Thymus (tissue), 11 donors: ENCODE measurements at regions not wholly inside any gene's neighbourhood (a gene's known extent, or its start where the extent isn't known, plus 50 kb on each side); places are given as distances from the start of the nearest gene placed in this dataset.
A peak's percentile ranks its signal among the peaks of the same experiment; 100 is the strongest.

Source experiments
- DNase-seq, 9 donors: peaks; one replicate each; pipeline ENCODE4 v3.0.0-alpha.2; 2013; ENCODE audit warnings: low spot score in 9 of 9, low read depth in 6 of 9, missing footprints in 1 of 9
- H3K27ac ChIP-seq, 2 donors: one replicate each; pipeline ENCODE4 v1.5.1; 2013; ENCODE audit warnings: control low read depth in 1 of 2, low read depth in 1 of 2, low read length in 1 of 2, mild to moderate bottlenecking in 1 of 2, moderate library complexity in 1 of 2
- H3K27me3 ChIP-seq, 2 donors: one replicate each; pipeline ENCODE4 v1.5.1; 2013; ENCODE audit warnings: low read length in 1 of 2; ENCODE audit not compliant: control insufficient read depth in 2 of 2, insufficient read depth in 1 of 2
- H3K36me3 ChIP-seq, 2 donors: one replicate each; pipeline ENCODE4 v1.5.1; 2013; ENCODE audit warnings: low read length in 1 of 2, mild to moderate bottlenecking in 1 of 2, moderate library complexity in 1 of 2; ENCODE audit not compliant: control insufficient read depth in 2 of 2, insufficient read depth in 2 of 2
- H3K4me1 ChIP-seq, 2 donors: one replicate each; pipeline ENCODE4 v1.5.1; 2013; ENCODE audit warnings: low read length in 2 of 2; ENCODE audit not compliant: control insufficient read depth in 2 of 2, insufficient read depth in 2 of 2
- H3K4me3 ChIP-seq, 2 donors: one replicate each; pipeline ENCODE4 v1.5.1; 2013; ENCODE audit warnings: low read length in 2 of 2, control low read depth in 1 of 2, mild to moderate bottlenecking in 1 of 2
- H3K9me3 ChIP-seq, 2 donors: one replicate each; pipeline ENCODE4 v1.5.1; 2013; ENCODE audit warnings: low read length in 1 of 2, mild to moderate bottlenecking in 1 of 2; ENCODE audit not compliant: control insufficient read depth in 2 of 2, insufficient read depth in 1 of 2
- WGBS: extraction: QIAGEN DNeasy Blood & Tissue Kit; methylation state at CpG from one replicate; pipeline ENCODE4 v1.1.7; 2013; 5-methylcytosine and 5-hydroxymethylcytosine counted together
- donor health status: healthy.

- no peak for DNase-seq
- Histone ChIP-seq H3K36me3 (no peaks in the 10 kb centered on the region), H3K27ac (no peak overlapping the region), H3K4me3 (no peak overlapping the region), H3K4me1 (no peaks in the 10 kb centered on the region), H3K9me3 (no peaks in the 10 kb centered on the region), H3K27me3 (no peaks in the 10 kb centered on the region)
- 98% methylated on average over 3 of the region's 3 CpGs for WGBS
Measured at GRCh38 chr10:33631991-33632390, 297.5 kb upstream of the NRP1 start.

DNA sequence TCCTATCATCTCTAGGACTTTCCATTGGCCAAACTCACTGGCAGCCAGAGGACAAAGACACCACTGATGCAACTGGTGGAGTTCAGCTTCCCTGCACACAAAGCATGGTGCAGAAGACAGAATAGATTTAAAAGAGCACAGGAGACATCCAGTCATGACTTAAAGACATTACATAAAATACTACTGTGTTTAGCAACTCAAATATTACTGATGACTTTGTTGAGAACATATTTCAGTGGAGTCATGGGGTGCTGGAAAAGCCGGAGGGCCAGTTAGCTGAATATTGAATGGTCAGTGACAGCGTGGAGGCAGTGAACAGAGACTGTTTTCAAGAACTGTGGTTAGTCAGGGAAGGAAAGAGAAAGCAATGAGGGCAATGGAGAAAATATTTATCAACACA, 296.3 kb upstream of the NRP1 start:
- no peak for DNase-seq
- Histone ChIP-seq H3K27me3 (no peaks in the 10 kb centered on the region), H3K4me1 (no peaks in the 10 kb centered on the region), H3K27ac (no peak overlapping the region), H3K9me3 (no peaks in the 10 kb centered on the region), H3K4me3 (no peak overlapping the region), H3K36me3 (no peaks in the 10 kb centered on the region)
- WGBS: 95% methylated on average over 2 of the region's 2 CpGs

GRCh38 chr10:33627611-33628010, 293.1 kb upstream of the NRP1 start:
- DNase-seq: no peak
- H3K27me3 ChIP-seq: no peaks in the 10 kb centered on the region
- no peaks in the 10 kb centered on the region for H3K36me3 ChIP-seq
- no peak overlapping the region for H3K4me3 ChIP-seq
- WGBS: 77% methylated on average over 5 of the region's 5 CpGs
- no peaks in the 10 kb centered on the region for H3K9me3 ChIP-seq
- H3K4me1 ChIP-seq: no peaks in the 10 kb centered on the region
- no peak overlapping the region for H3K27ac ChIP-seq

DNA sequence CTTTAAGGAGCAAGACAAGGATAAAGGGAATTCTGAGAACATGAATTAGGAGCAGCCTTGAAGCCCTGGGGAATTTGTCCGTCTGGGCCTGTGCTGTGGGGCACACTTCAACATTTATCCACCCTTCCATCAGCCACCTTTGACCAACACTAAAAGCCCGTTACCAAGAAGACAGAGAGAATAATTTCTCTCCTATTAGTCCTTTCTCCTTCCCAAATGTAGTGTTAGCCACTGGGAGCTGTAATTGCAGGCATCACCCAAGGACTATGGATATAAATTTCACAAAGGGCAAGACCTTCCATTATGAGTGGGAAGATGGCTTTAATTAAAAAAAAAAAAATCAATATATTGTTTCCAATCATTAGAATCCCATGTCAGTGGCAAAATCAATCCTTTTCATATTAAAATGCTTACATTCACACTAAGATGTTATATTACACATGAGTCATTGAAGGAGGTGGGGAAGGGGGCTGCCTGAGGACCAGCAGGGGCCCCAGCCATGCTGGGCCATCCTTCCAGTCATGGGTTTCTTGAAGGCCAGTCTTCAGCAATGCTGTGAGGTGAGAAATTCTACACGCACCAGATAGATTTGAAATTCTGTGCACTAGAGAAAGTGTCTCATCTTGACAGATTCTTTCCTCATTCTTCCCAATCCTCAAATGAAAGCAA, 292.5 kb upstream of the NRP1 start:
- Histone ChIP-seq H3K27me3 (no peaks in the 10 kb centered on the region), H3K4me1 (no peaks in the 10 kb centered on the region), H3K9me3 (no peaks in the 10 kb centered on the region), H3K4me3 (no peak overlapping the region), H3K36me3 (no peaks in the 10 kb centered on the region), H3K27ac (no peak overlapping the region)
- 96% methylated on average over 3 of the region's 3 CpGs for WGBS
- no peak for DNase-seq

DNA sequence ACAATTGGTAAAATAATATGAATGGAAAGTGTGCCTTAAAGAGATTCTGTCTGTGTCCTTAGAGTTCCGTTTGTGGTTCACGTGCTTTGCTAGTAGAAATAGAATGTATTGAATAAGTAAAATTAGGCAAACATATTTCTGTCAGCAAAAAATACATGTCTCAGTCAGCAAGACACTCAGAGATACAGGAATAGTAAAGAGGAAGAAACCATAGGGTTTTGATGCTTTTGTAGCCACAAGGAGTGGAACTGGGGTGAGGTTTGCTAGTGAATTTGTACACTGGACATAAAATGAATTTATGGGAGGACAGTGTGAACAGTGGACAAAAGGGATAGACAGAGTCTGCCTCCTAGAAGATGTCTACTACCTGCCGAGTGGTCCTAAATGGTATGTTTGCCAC, 289.2 kb upstream of the NRP1 start:
- Histone ChIP-seq H3K27ac (no peak overlapping the region), H3K4me3 (no peak overlapping the region), H3K4me1 (no peaks in the 10 kb centered on the region), H3K9me3 (no peaks in the 10 kb centered on the region), H3K27me3 (no peaks in the 10 kb centered on the region), H3K36me3 (no peaks in the 10 kb centered on the region)
- 98% methylated on average over 3 of the region's 3 CpGs for WGBS
- no peak for DNase-seq

GRCh38 chr10:33621101-33621500, 286.6 kb upstream of the NRP1 start:
- Histone ChIP-seq H3K4me3 (no peak overlapping the region), H3K4me1 (no peaks in the 10 kb centered on the region), H3K27ac (no peak overlapping the region), H3K36me3 (no peaks in the 10 kb centered on the region), H3K9me3 (no peaks in the 10 kb centered on the region), H3K27me3 (no peaks in the 10 kb centered on the region)
- WGBS: 56% methylated on average over 4 of the region's 4 CpGs
- DNase-seq: peak in 1 of 9 donors; percentile 11

DNA sequence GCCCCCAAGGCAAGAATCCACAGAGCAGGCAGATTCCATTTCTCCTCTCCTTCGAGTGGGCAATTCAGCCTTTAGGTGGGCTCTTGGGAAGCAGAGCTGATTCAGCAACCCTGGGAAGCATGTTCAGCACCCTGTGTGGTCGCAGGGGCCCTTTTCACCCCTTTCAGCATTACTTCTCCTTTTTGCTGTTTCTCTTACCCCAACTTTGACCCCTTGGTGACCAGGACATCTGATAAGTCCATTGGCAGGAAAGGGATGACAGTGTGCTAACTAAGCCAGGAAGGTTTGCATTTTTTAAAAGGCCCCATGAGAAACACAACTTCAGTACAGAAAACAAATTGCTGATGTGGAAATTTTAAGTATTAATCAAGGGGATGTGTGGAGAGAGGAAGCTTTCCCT, 283.7 kb upstream of the NRP1 start:
- Histone ChIP-seq H3K36me3 (no peaks in the 10 kb centered on the region), H3K27ac (no peak overlapping the region), H3K4me1 (no peaks in the 10 kb centered on the region), H3K4me3 (no peak overlapping the region), H3K9me3 (no peaks in the 10 kb centered on the region), H3K27me3 (no peaks in the 10 kb centered on the region)
- DNase-seq: no peak
- WGBS: 74% methylated on average over 2 of the region's 2 CpGs

DNA sequence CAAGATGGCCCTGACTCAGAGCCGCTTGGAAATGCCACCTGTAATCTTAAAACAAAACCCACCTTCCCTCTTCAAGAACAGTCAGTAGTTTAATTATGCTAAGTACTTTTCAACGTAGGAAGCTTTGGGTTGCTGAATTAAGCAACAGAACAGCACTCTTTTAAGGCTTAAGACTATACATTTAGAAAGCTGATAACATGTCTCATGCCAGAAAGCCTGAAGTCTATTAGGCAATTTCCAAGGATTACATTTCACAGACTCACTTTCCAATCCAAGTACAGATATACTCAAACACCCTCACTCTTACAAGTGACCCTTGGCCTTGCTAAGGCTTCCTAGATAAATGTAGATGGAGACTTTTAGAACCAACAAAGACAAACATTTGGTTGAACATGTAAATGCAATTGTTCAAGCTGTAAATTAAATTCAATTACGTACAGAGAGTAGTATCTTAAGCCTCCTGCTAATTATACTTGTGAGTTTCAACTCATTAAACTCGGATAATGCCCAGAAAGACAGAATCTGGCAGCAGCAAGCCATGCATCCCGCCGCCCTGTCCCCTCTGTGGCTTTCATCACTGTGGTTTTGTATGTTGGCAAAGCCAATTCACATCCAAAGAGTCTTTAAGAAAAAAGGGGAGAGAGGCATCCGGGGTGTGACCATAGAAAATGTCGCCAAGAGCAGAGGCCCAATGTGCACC, 283.1 kb upstream of the NRP1 start:
- WGBS: 95% methylated on average over 8 of the region's 8 CpGs
- Histone ChIP-seq H3K9me3 (no peaks in the 10 kb centered on the region), H3K27ac (no peak overlapping the region), H3K4me1 (no peaks in the 10 kb centered on the region), H3K36me3 (no peaks in the 10 kb centered on the region), H3K27me3 (no peaks in the 10 kb centered on the region), H3K4me3 (no peak overlapping the region)
- DNase-seq: no peak

GRCh38 chr10:33616956-33617355, 282.5 kb upstream of the NRP1 start:
- H3K4me1 ChIP-seq: no peaks in the 10 kb centered on the region
- H3K27ac ChIP-seq: no peak overlapping the region
- H3K4me3 ChIP-seq: no peak overlapping the region
- no peaks in the 10 kb centered on the region for H3K27me3 ChIP-seq
- no peaks in the 10 kb centered on the region for H3K36me3 ChIP-seq
- 92% methylated on average over 1 of the region's 1 CpG for WGBS
- no peak for DNase-seq
- H3K9me3 ChIP-seq: no peaks in the 10 kb centered on the region
